ENCODE measurements at regions not wholly inside any gene's neighbourhood (a gene's known extent, or its start where the extent isn't known, plus 50 kb on each side); places are given as distances from the start of the nearest gene placed in this dataset.

- Histone ChIP-seq H3K4me1 (ENCODE audit: control extremely low read depth in 1 of 4, control insufficient read depth in 4 of 4, insufficient read depth in 4 of 4, low read length in 3 of 4) (no peaks in the 10 kb centered on the region), H3K27ac (ENCODE audit: insufficient read depth in 1 of 2, low read depth in 1 of 2, low read length in 2 of 2, poor library complexity in 1 of 2, severe bottlenecking in 2 of 2) (no peak overlapping the region), H3K36me3 (ENCODE audit: control insufficient read depth in 4 of 4, insufficient read depth in 4 of 4, low read length in 3 of 4) (no peaks in the 10 kb centered on the region), H3K27me3 (replicated peaks in 2 of 5; ENCODE audit: control insufficient read depth in 4 of 5, insufficient read depth in 5 of 5, low read length in 4 of 5) (no peaks in the 10 kb centered on the region), H3K9me3 (ENCODE audit: control extremely low read depth in 1 of 5, control insufficient read depth in 4 of 5, insufficient read depth in 2 of 5, low read depth in 1 of 5, low read length in 4 of 5) (no peaks in the 10 kb centered on the region), H3K4me3 (ENCODE audit: control insufficient read depth in 1 of 7, extremely low read depth in 1 of 7, insufficient read depth in 4 of 7, low read depth in 2 of 7, low read length in 6 of 7) (no peak overlapping the region)
- WGBS (ENCODE audit: insufficient coverage): no CpG with 5 or more reads among the region's 2 CpGs
- POLR2A ChIA-PET: no interaction called here
- no peak for DNase-seq
- CTCF ChIA-PET: interaction anchor here (0.8 kb wide), 1 partner anchor 15 kb away, joined by 3 read pairs; no protein-coding TSS in a partner anchor
Measured at GRCh38 chr12:61301817-61302216, 958.4 kb upstream of the USP15 start.

GRCh38 chr12:61302282-61302681, 957.9 kb upstream of the USP15 start:
- Histone ChIP-seq H3K27ac (ENCODE audit: insufficient read depth in 1 of 2, low read depth in 1 of 2, low read length in 2 of 2, poor library complexity in 1 of 2, severe bottlenecking in 2 of 2) (no peak overlapping the region), H3K27me3 (replicated peaks in 2 of 5; ENCODE audit: control insufficient read depth in 4 of 5, insufficient read depth in 5 of 5, low read length in 4 of 5) (no peaks in the 10 kb centered on the region), H3K4me1 (ENCODE audit: control extremely low read depth in 1 of 4, control insufficient read depth in 4 of 4, insufficient read depth in 4 of 4, low read length in 3 of 4) (no peaks in the 10 kb centered on the region), H3K9me3 (ENCODE audit: control extremely low read depth in 1 of 5, control insufficient read depth in 4 of 5, insufficient read depth in 2 of 5, low read depth in 1 of 5, low read length in 4 of 5) (no peaks in the 10 kb centered on the region), H3K36me3 (ENCODE audit: control insufficient read depth in 4 of 4, insufficient read depth in 4 of 4, low read length in 3 of 4) (no peaks in the 10 kb centered on the region), H3K4me3 (ENCODE audit: control insufficient read depth in 1 of 7, extremely low read depth in 1 of 7, insufficient read depth in 4 of 7, low read depth in 2 of 7, low read length in 6 of 7) (no peak overlapping the region)
- DNase-seq: no peak
- CTCF ChIA-PET: interaction anchor here (0.8 kb wide), 1 partner anchor 14 kb away, joined by 3 read pairs; no protein-coding TSS in a partner anchor
- WGBS (ENCODE audit: insufficient coverage): 100% methylated on average over 2 of the region's 4 CpGs
- POLR2A ChIA-PET: no interaction called here

GRCh38 chr12:61308220-61308619, 952.0 kb upstream of the USP15 start:
- POLR2A ChIA-PET: no interaction called here
- no peaks in the 10 kb centered on the region for H3K9me3 ChIP-seq (ENCODE audit: control extremely low read depth in 1 of 5, control insufficient read depth in 4 of 5, insufficient read depth in 2 of 5, low read depth in 1 of 5, low read length in 4 of 5)
- no peak overlapping the region for H3K27ac ChIP-seq (ENCODE audit: insufficient read depth in 1 of 2, low read depth in 1 of 2, low read length in 2 of 2, poor library complexity in 1 of 2, severe bottlenecking in 2 of 2)

GRCh38 chr12:61311413-61311812, 948.8 kb upstream of the USP15 start:
- H3K4me3 ChIP-seq (ENCODE audit: control insufficient read depth in 1 of 7, extremely low read depth in 1 of 7, insufficient read depth in 4 of 7, low read depth in 2 of 7, low read length in 6 of 7): no peak overlapping the region
- H3K27me3 ChIP-seq (replicated peaks in 2 of 5; ENCODE audit: control insufficient read depth in 4 of 5, insufficient read depth in 5 of 5, low read length in 4 of 5): no peaks in the 10 kb centered on the region
- DNase-seq: no peak
- no peaks in the 10 kb centered on the region for H3K36me3 ChIP-seq (ENCODE audit: control insufficient read depth in 4 of 4, insufficient read depth in 4 of 4, low read length in 3 of 4)
- H3K9me3 ChIP-seq (ENCODE audit: control extremely low read depth in 1 of 5, control insufficient read depth in 4 of 5, insufficient read depth in 2 of 5, low read depth in 1 of 5, low read length in 4 of 5): no peaks in the 10 kb centered on the region
- no peaks in the 10 kb centered on the region for H3K4me1 ChIP-seq (ENCODE audit: control extremely low read depth in 1 of 4, control insufficient read depth in 4 of 4, insufficient read depth in 4 of 4, low read length in 3 of 4)
- ChIA-PET POLR2A (no interaction called here), CTCF (no interaction called here)
- no peak overlapping the region for H3K27ac ChIP-seq (ENCODE audit: insufficient read depth in 1 of 2, low read depth in 1 of 2, low read length in 2 of 2, poor library complexity in 1 of 2, severe bottlenecking in 2 of 2)

More at GRCh38 chr12:61308220-61308619, 952.0 kb upstream of the USP15 start:
- H3K27me3 ChIP-seq (replicated peaks in 2 of 5; ENCODE audit: control insufficient read depth in 4 of 5, insufficient read depth in 5 of 5, low read length in 4 of 5): no peaks in the 10 kb centered on the region
- DNase-seq: no peak
- WGBS (ENCODE audit: insufficient coverage): 100% methylated on average over 2 of the region's 2 CpGs
- H3K4me3 ChIP-seq (ENCODE audit: control insufficient read depth in 1 of 7, extremely low read depth in 1 of 7, insufficient read depth in 4 of 7, low read depth in 2 of 7, low read length in 6 of 7): no peak overlapping the region
- CTCF ChIA-PET: no interaction called here
- H3K4me1 ChIP-seq (ENCODE audit: control extremely low read depth in 1 of 4, control insufficient read depth in 4 of 4, insufficient read depth in 4 of 4, low read length in 3 of 4): no peaks in the 10 kb centered on the region
- H3K36me3 ChIP-seq (ENCODE audit: control insufficient read depth in 4 of 4, insufficient read depth in 4 of 4, low read length in 3 of 4): no peaks in the 10 kb centered on the region

GRCh38 chr12:61348871-61349270, 911.3 kb upstream of the USP15 start:
- WGBS (ENCODE audit: insufficient coverage): 100% methylated on average over 1 of the region's 3 CpGs
- Histone ChIP-seq H3K4me3 (ENCODE audit: control insufficient read depth in 1 of 7, extremely low read depth in 1 of 7, insufficient read depth in 4 of 7, low read depth in 2 of 7, low read length in 6 of 7) (no peak overlapping the region), H3K9me3 (ENCODE audit: control extremely low read depth in 1 of 5, control insufficient read depth in 4 of 5, insufficient read depth in 2 of 5, low read depth in 1 of 5, low read length in 4 of 5) (no peaks in the 10 kb centered on the region), H3K36me3 (ENCODE audit: control insufficient read depth in 4 of 4, insufficient read depth in 4 of 4, low read length in 3 of 4) (no peaks in the 10 kb centered on the region), H3K4me1 (ENCODE audit: control extremely low read depth in 1 of 4, control insufficient read depth in 4 of 4, insufficient read depth in 4 of 4, low read length in 3 of 4) (no peaks in the 10 kb centered on the region), H3K27me3 (replicated peaks in 2 of 5; ENCODE audit: control insufficient read depth in 4 of 5, insufficient read depth in 5 of 5, low read length in 4 of 5) (no peaks in the 10 kb centered on the region), H3K27ac (ENCODE audit: insufficient read depth in 1 of 2, low read depth in 1 of 2, low read length in 2 of 2, poor library complexity in 1 of 2, severe bottlenecking in 2 of 2) (no peak overlapping the region)
- ChIA-PET CTCF (no interaction called here), POLR2A (no interaction called here)
- no peak for DNase-seq

- ChIA-PET CTCF (no interaction called here), POLR2A (interaction anchor here (0.7 kb wide), 1 partner anchor 1931 kb away, joined by 3 read pairs; no protein-coding TSS in a partner anchor)
- Histone ChIP-seq H3K27ac (ENCODE audit: insufficient read depth in 1 of 2, low read depth in 1 of 2, low read length in 2 of 2, poor library complexity in 1 of 2, severe bottlenecking in 2 of 2) (no peak overlapping the region), H3K4me1 (ENCODE audit: control extremely low read depth in 1 of 4, control insufficient read depth in 4 of 4, insufficient read depth in 4 of 4, low read length in 3 of 4) (no peaks in the 10 kb centered on the region), H3K36me3 (ENCODE audit: control insufficient read depth in 4 of 4, insufficient read depth in 4 of 4, low read length in 3 of 4) (no peaks in the 10 kb centered on the region), H3K4me3 (ENCODE audit: control insufficient read depth in 1 of 7, extremely low read depth in 1 of 7, insufficient read depth in 4 of 7, low read depth in 2 of 7, low read length in 6 of 7) (no peak overlapping the region), H3K27me3 (replicated peaks in 2 of 5; ENCODE audit: control insufficient read depth in 4 of 5, insufficient read depth in 5 of 5, low read length in 4 of 5) (no peaks in the 10 kb centered on the region), H3K9me3 (ENCODE audit: control extremely low read depth in 1 of 5, control insufficient read depth in 4 of 5, insufficient read depth in 2 of 5, low read depth in 1 of 5, low read length in 4 of 5) (peaks cover 0 to 6% (median 0%) of the 10 kb centered on the region in 5 experiments)
- DNase-seq: no peak
- 86% methylated on average over 10 of the region's 10 CpGs for WGBS (ENCODE audit: insufficient coverage)
Measured at GRCh38 chr12:61355105-61355504, 905.1 kb upstream of the USP15 start.

GRCh38 chr12:61356485-61356884, 903.7 kb upstream of the USP15 start:
- H3K27ac ChIP-seq (ENCODE audit: insufficient read depth in 1 of 2, low read depth in 1 of 2, low read length in 2 of 2, poor library complexity in 1 of 2, severe bottlenecking in 2 of 2): no peak overlapping the region
- POLR2A ChIA-PET: no interaction called here
- no peak overlapping the region for H3K4me3 ChIP-seq (ENCODE audit: control insufficient read depth in 1 of 7, extremely low read depth in 1 of 7, insufficient read depth in 4 of 7, low read depth in 2 of 7, low read length in 6 of 7)
- H3K27me3 ChIP-seq (replicated peaks in 2 of 5; ENCODE audit: control insufficient read depth in 4 of 5, insufficient read depth in 5 of 5, low read length in 4 of 5): no peaks in the 10 kb centered on the region
- no peaks in the 10 kb centered on the region for H3K4me1 ChIP-seq (ENCODE audit: control extremely low read depth in 1 of 4, control insufficient read depth in 4 of 4, insufficient read depth in 4 of 4, low read length in 3 of 4)
- no peak for DNase-seq
- H3K9me3 ChIP-seq (ENCODE audit: control extremely low read depth in 1 of 5, control insufficient read depth in 4 of 5, insufficient read depth in 2 of 5, low read depth in 1 of 5, low read length in 4 of 5): peaks cover 0 to 6% (median 0%) of the 10 kb centered on the region in 5 experiments
- CTCF ChIA-PET: no interaction called here
- no peaks in the 10 kb centered on the region for H3K36me3 ChIP-seq (ENCODE audit: control insufficient read depth in 4 of 4, insufficient read depth in 4 of 4, low read length in 3 of 4)
- 94% methylated on average over 6 of the region's 6 CpGs for WGBS (ENCODE audit: insufficient coverage)

All from common myeloid progenitor, CD34-positive (primary cell).